ENCODE measurements at regions not wholly inside any gene's neighbourhood (a gene's known extent, or its start where the extent isn't known, plus 50 kb on each side); places are given as distances from the start of the nearest gene placed in this dataset.
"Not testable (repeated sequence)": the region's sequence is repeated elsewhere in the genome, so short reads cannot be mapped to it uniquely, and the experiment has no call there.

GRCh38 chr14:28382444-28383190, 384.0 kb upstream of the FOXG1 start:
- no peak overlapping the region for H3K27ac ChIP-seq (ENCODE audit: insufficient read depth in 1 of 2, low read depth in 1 of 2, low read length in 2 of 2, poor library complexity in 1 of 2, severe bottlenecking in 2 of 2)
- DNase-seq: no peak

GRCh38 chr14:28398506-28398905, 368.1 kb upstream of the FOXG1 start:
- Histone ChIP-seq H3K27me3 (replicated peaks in 2 of 5; ENCODE audit: control insufficient read depth in 4 of 5, insufficient read depth in 5 of 5, low read length in 4 of 5) (no peaks in the 10 kb centered on the region), H3K27ac (ENCODE audit: insufficient read depth in 1 of 2, low read depth in 1 of 2, low read length in 2 of 2, poor library complexity in 1 of 2, severe bottlenecking in 2 of 2) (no peak overlapping the region), H3K9me3 (ENCODE audit: control extremely low read depth in 1 of 5, control insufficient read depth in 4 of 5, insufficient read depth in 2 of 5, low read depth in 1 of 5, low read length in 4 of 5) (no peaks in the 10 kb centered on the region), H3K36me3 (ENCODE audit: control insufficient read depth in 4 of 4, insufficient read depth in 4 of 4, low read length in 3 of 4) (no peaks in the 10 kb centered on the region), H3K4me1 (ENCODE audit: control extremely low read depth in 1 of 4, control insufficient read depth in 4 of 4, insufficient read depth in 4 of 4, low read length in 3 of 4) (no peaks in the 10 kb centered on the region), H3K4me3 (ENCODE audit: control insufficient read depth in 1 of 7, extremely low read depth in 1 of 7, insufficient read depth in 4 of 7, low read depth in 2 of 7, low read length in 6 of 7) (no peak overlapping the region)
- 100% methylated on average over 1 of the region's 2 CpGs for WGBS (ENCODE audit: insufficient coverage)
- POLR2A ChIA-PET: no interaction called here
- DNase-seq: no peak
- CTCF ChIA-PET: no interaction called here

More at GRCh38 chr14:28382444-28383190, 384.0 kb upstream of the FOXG1 start:
- POLR2A ChIA-PET: no interaction called here
- Histone ChIP-seq H3K27me3 (replicated peaks in 2 of 5; ENCODE audit: control insufficient read depth in 4 of 5, insufficient read depth in 5 of 5, low read length in 4 of 5) (no peaks in the 10 kb centered on the region), H3K9me3 (ENCODE audit: control extremely low read depth in 1 of 5, control insufficient read depth in 4 of 5, insufficient read depth in 2 of 5, low read depth in 1 of 5, low read length in 4 of 5) (no peaks in the 10 kb centered on the region), H3K4me1 (ENCODE audit: control extremely low read depth in 1 of 4, control insufficient read depth in 4 of 4, insufficient read depth in 4 of 4, low read length in 3 of 4) (no peaks in the 10 kb centered on the region), H3K4me3 (ENCODE audit: control insufficient read depth in 1 of 7, extremely low read depth in 1 of 7, insufficient read depth in 4 of 7, low read depth in 2 of 7, low read length in 6 of 7) (no peak overlapping the region), H3K36me3 (ENCODE audit: control insufficient read depth in 4 of 4, insufficient read depth in 4 of 4, low read length in 3 of 4) (no peaks in the 10 kb centered on the region)
- CTCF ChIA-PET: no interaction called here
- whole genome bisulfite sequencing (ENCODE audit: insufficient coverage): 90% methylated on average over 3 of the region's 7 CpGs

GRCh38 chr14:28401705-28402104, 364.9 kb upstream of the FOXG1 start:
- POLR2A ChIA-PET; H3K9me3 ChIP-seq (ENCODE audit: control extremely low read depth in 1 of 5, control insufficient read depth in 4 of 5, insufficient read depth in 2 of 5, low read depth in 1 of 5, low read length in 4 of 5); H3K27ac ChIP-seq (ENCODE audit: insufficient read depth in 1 of 2, low read depth in 1 of 2, low read length in 2 of 2, poor library complexity in 1 of 2, severe bottlenecking in 2 of 2); DNase-seq; H3K27me3 ChIP-seq (replicated peaks in 2 of 5; ENCODE audit: control insufficient read depth in 4 of 5, insufficient read depth in 5 of 5, low read length in 4 of 5); H3K36me3 ChIP-seq (ENCODE audit: control insufficient read depth in 4 of 4, insufficient read depth in 4 of 4, low read length in 3 of 4); CTCF ChIA-PET; H3K4me1 ChIP-seq (ENCODE audit: control extremely low read depth in 1 of 4, control insufficient read depth in 4 of 4, insufficient read depth in 4 of 4, low read length in 3 of 4); H3K4me3 ChIP-seq (ENCODE audit: control insufficient read depth in 1 of 7, extremely low read depth in 1 of 7, insufficient read depth in 4 of 7, low read depth in 2 of 7, low read length in 6 of 7): not testable (repeated sequence)
- no CpG with 5 or more reads among the region's 4 CpGs for WGBS (ENCODE audit: insufficient coverage)

- no peaks in the 10 kb centered on the region for H3K4me1 ChIP-seq (ENCODE audit: control extremely low read depth in 1 of 4, control insufficient read depth in 4 of 4, insufficient read depth in 4 of 4, low read length in 3 of 4)
- H3K4me3 ChIP-seq (ENCODE audit: control insufficient read depth in 1 of 7, extremely low read depth in 1 of 7, insufficient read depth in 4 of 7, low read depth in 2 of 7, low read length in 6 of 7): no peak overlapping the region
- CTCF ChIA-PET: no interaction called here
- no peaks in the 10 kb centered on the region for H3K9me3 ChIP-seq (ENCODE audit: control extremely low read depth in 1 of 5, control insufficient read depth in 4 of 5, insufficient read depth in 2 of 5, low read depth in 1 of 5, low read length in 4 of 5)
- H3K36me3 ChIP-seq (ENCODE audit: control insufficient read depth in 4 of 4, insufficient read depth in 4 of 4, low read length in 3 of 4): no peaks in the 10 kb centered on the region
- no peak for DNase-seq
- POLR2A ChIA-PET: no interaction called here
- no peaks in the 10 kb centered on the region for H3K27me3 ChIP-seq (replicated peaks in 2 of 5; ENCODE audit: control insufficient read depth in 4 of 5, insufficient read depth in 5 of 5, low read length in 4 of 5)
- no CpG with 5 or more reads among the region's 2 CpGs for WGBS (ENCODE audit: insufficient coverage)
- H3K27ac ChIP-seq (ENCODE audit: insufficient read depth in 1 of 2, low read depth in 1 of 2, low read length in 2 of 2, poor library complexity in 1 of 2, severe bottlenecking in 2 of 2): no peak overlapping the region
Measured at GRCh38 chr14:28406196-28406595, 360.4 kb upstream of the FOXG1 start.

GRCh38 chr14:28407031-28407825, 359.4 kb upstream of the FOXG1 start:
- H3K27me3 ChIP-seq (replicated peaks in 2 of 5; ENCODE audit: control insufficient read depth in 4 of 5, insufficient read depth in 5 of 5, low read length in 4 of 5): no peaks in the 10 kb centered on the region
- POLR2A ChIA-PET: no interaction called here
- WGBS (ENCODE audit: insufficient coverage): 100% methylated on average over 2 of the region's 3 CpGs
- H3K4me1 ChIP-seq (ENCODE audit: control extremely low read depth in 1 of 4, control insufficient read depth in 4 of 4, insufficient read depth in 4 of 4, low read length in 3 of 4): no peaks in the 10 kb centered on the region
- CTCF ChIA-PET: no interaction called here
- no peaks in the 10 kb centered on the region for H3K36me3 ChIP-seq (ENCODE audit: control insufficient read depth in 4 of 4, insufficient read depth in 4 of 4, low read length in 3 of 4)
- no peak overlapping the region for H3K27ac ChIP-seq (ENCODE audit: insufficient read depth in 1 of 2, low read depth in 1 of 2, low read length in 2 of 2, poor library complexity in 1 of 2, severe bottlenecking in 2 of 2)
- H3K9me3 ChIP-seq (ENCODE audit: control extremely low read depth in 1 of 5, control insufficient read depth in 4 of 5, insufficient read depth in 2 of 5, low read depth in 1 of 5, low read length in 4 of 5): no peaks in the 10 kb centered on the region
- H3K4me3 ChIP-seq (ENCODE audit: control insufficient read depth in 1 of 7, extremely low read depth in 1 of 7, insufficient read depth in 4 of 7, low read depth in 2 of 7, low read length in 6 of 7): no peak overlapping the region
- no peak for DNase-seq

- Histone ChIP-seq H3K36me3 (ENCODE audit: control insufficient read depth in 4 of 4, insufficient read depth in 4 of 4, low read length in 3 of 4) (no peaks in the 10 kb centered on the region), H3K9me3 (ENCODE audit: control extremely low read depth in 1 of 5, control insufficient read depth in 4 of 5, insufficient read depth in 2 of 5, low read depth in 1 of 5, low read length in 4 of 5) (no peaks in the 10 kb centered on the region), H3K27ac (ENCODE audit: insufficient read depth in 1 of 2, low read depth in 1 of 2, low read length in 2 of 2, poor library complexity in 1 of 2, severe bottlenecking in 2 of 2) (no peak overlapping the region), H3K4me1 (ENCODE audit: control extremely low read depth in 1 of 4, control insufficient read depth in 4 of 4, insufficient read depth in 4 of 4, low read length in 3 of 4) (no peaks in the 10 kb centered on the region), H3K27me3 (replicated peaks in 2 of 5; ENCODE audit: control insufficient read depth in 4 of 5, insufficient read depth in 5 of 5, low read length in 4 of 5) (no peaks in the 10 kb centered on the region), H3K4me3 (ENCODE audit: control insufficient read depth in 1 of 7, extremely low read depth in 1 of 7, insufficient read depth in 4 of 7, low read depth in 2 of 7, low read length in 6 of 7) (no peak overlapping the region)
- CTCF ChIA-PET: no interaction called here
- no peak for DNase-seq
- POLR2A ChIA-PET: no interaction called here
- WGBS (ENCODE audit: insufficient coverage): 80% methylated on average over 1 of the region's 3 CpGs
Measured at GRCh38 chr14:28407996-28408395, 358.6 kb upstream of the FOXG1 start.

GRCh38 chr14:28412077-28412476, 354.5 kb upstream of the FOXG1 start:
- Histone ChIP-seq H3K4me3 (ENCODE audit: control insufficient read depth in 1 of 7, extremely low read depth in 1 of 7, insufficient read depth in 4 of 7, low read depth in 2 of 7, low read length in 6 of 7) (no peak overlapping the region), H3K27ac (ENCODE audit: insufficient read depth in 1 of 2, low read depth in 1 of 2, low read length in 2 of 2, poor library complexity in 1 of 2, severe bottlenecking in 2 of 2) (no peak overlapping the region), H3K36me3 (ENCODE audit: control insufficient read depth in 4 of 4, insufficient read depth in 4 of 4, low read length in 3 of 4) (no peaks in the 10 kb centered on the region), H3K4me1 (ENCODE audit: control extremely low read depth in 1 of 4, control insufficient read depth in 4 of 4, insufficient read depth in 4 of 4, low read length in 3 of 4) (no peaks in the 10 kb centered on the region), H3K27me3 (replicated peaks in 2 of 5; ENCODE audit: control insufficient read depth in 4 of 5, insufficient read depth in 5 of 5, low read length in 4 of 5) (no peaks in the 10 kb centered on the region), H3K9me3 (ENCODE audit: control extremely low read depth in 1 of 5, control insufficient read depth in 4 of 5, insufficient read depth in 2 of 5, low read depth in 1 of 5, low read length in 4 of 5) (no peaks in the 10 kb centered on the region)
- 95% methylated on average over 3 of the region's 3 CpGs for WGBS (ENCODE audit: insufficient coverage)
- no peak for DNase-seq
- ChIA-PET CTCF (no interaction called here), POLR2A (no interaction called here)
